ENCODE measurements at regions not wholly inside any gene's neighbourhood (a gene's known extent, or its start where the extent isn't known, plus 50 kb on each side); places are given as distances from the start of the nearest gene placed in this dataset.
A peak's percentile ranks its signal among the peaks of the same experiment; 100 is the strongest.

GRCh38 chr6:1235825-1236224, 76.1 kb upstream of the FOXQ1 start:
- DNase-seq (ENCODE audit: low read depth, low spot score) = no peak
- in situ Hi-C loops (cut with HindIII; ENCODE audit: low pct_unique_long_range_greater_than_20kb, low sequenced_read_pairs) = loop anchor here (25.0 kb wide), 1 partner anchor 126 kb away; no protein-coding TSS in a partner anchor

GRCh38 chr6:1233924-1234323, 78.0 kb upstream of the FOXQ1 start:
- in situ Hi-C loops (cut with HindIII; ENCODE audit: low pct_unique_long_range_greater_than_20kb, low sequenced_read_pairs) = loop anchor here (25.0 kb wide), 1 partner anchor 128 kb away; no protein-coding TSS in a partner anchor
- DNase-seq (ENCODE audit: low read depth, low spot score) = no peak

- in situ Hi-C loops (cut with HindIII; ENCODE audit: low pct_unique_long_range_greater_than_20kb, low sequenced_read_pairs) = loop anchor here (25.0 kb wide), 1 partner anchor 130 kb away; no protein-coding TSS in a partner anchor
- no peak for DNase-seq (ENCODE audit: low read depth, low spot score)
Measured at GRCh38 chr6:1232578-1232977, 79.3 kb upstream of the FOXQ1 start.

GRCh38 chr6:1231941-1232340, 80.0 kb upstream of the FOXQ1 start:
- no peak for DNase-seq (ENCODE audit: low read depth, low spot score)
- in situ Hi-C loops (cut with HindIII; ENCODE audit: low pct_unique_long_range_greater_than_20kb, low sequenced_read_pairs) = loop anchor here (25.0 kb wide), 1 partner anchor 130 kb away; no protein-coding TSS in a partner anchor

GRCh38 chr6:1230689-1231605, 81.0 kb upstream of the FOXQ1 start:
- no peak for DNase-seq (ENCODE audit: low read depth, low spot score)
- in situ Hi-C loops (cut with HindIII; ENCODE audit: low pct_unique_long_range_greater_than_20kb, low sequenced_read_pairs) = loop anchor here (25.0 kb wide), 1 partner anchor 131 kb away; no protein-coding TSS in a partner anchor

- DNase-seq (ENCODE audit: low read depth, low spot score) = no peak
- in situ Hi-C loops (cut with HindIII; ENCODE audit: low pct_unique_long_range_greater_than_20kb, low sequenced_read_pairs) = loop anchor here (25.0 kb wide), 1 partner anchor 132 kb away; no protein-coding TSS in a partner anchor
Measured at GRCh38 chr6:1230281-1230680, 81.6 kb upstream of the FOXQ1 start.

GRCh38 chr6:1229808-1230207, 82.1 kb upstream of the FOXQ1 start:
- no peak for DNase-seq (ENCODE audit: low read depth, low spot score)
- in situ Hi-C loops (cut with HindIII; ENCODE audit: low pct_unique_long_range_greater_than_20kb, low sequenced_read_pairs) = loop anchor here (25.0 kb wide), 1 partner anchor 132 kb away; no protein-coding TSS in a partner anchor

GRCh38 chr6:1229301-1229700, 82.6 kb upstream of the FOXQ1 start:
- in situ Hi-C loops (cut with HindIII; ENCODE audit: low pct_unique_long_range_greater_than_20kb, low sequenced_read_pairs) = loop anchor here (25.0 kb wide), 1 partner anchor 133 kb away; no protein-coding TSS in a partner anchor
- DNase-seq (ENCODE audit: low read depth, low spot score) = no peak

GRCh38 chr6:1228754-1229191, 83.1 kb upstream of the FOXQ1 start:
- in situ Hi-C loops (cut with HindIII; ENCODE audit: low pct_unique_long_range_greater_than_20kb, low sequenced_read_pairs) = loop anchor here (25.0 kb wide), 1 partner anchor 134 kb away; no protein-coding TSS in a partner anchor

GRCh38 chr6:1227935-1228753, 83.8 kb upstream of the FOXQ1 start:
- in situ Hi-C loops (cut with HindIII; ENCODE audit: low pct_unique_long_range_greater_than_20kb, low sequenced_read_pairs) = loop anchor here (25.0 kb wide), 1 partner anchor 134 kb away; no protein-coding TSS in a partner anchor
- DNase-seq (ENCODE audit: low read depth, low spot score) = no peak

More at GRCh38 chr6:1228754-1229191, 83.1 kb upstream of the FOXQ1 start:
- DNase-seq (ENCODE audit: low read depth, low spot score) = no peak

- in situ Hi-C loops (cut with HindIII; ENCODE audit: low pct_unique_long_range_greater_than_20kb, low sequenced_read_pairs) = loop anchor here (25.0 kb wide), 1 partner anchor 135 kb away; no protein-coding TSS in a partner anchor
- no peak for DNase-seq (ENCODE audit: low read depth, low spot score)
Measured at GRCh38 chr6:1227600-1227934, 84.3 kb upstream of the FOXQ1 start.

GRCh38 chr6:1226277-1227099, 85.4 kb upstream of the FOXQ1 start:
- DNase-seq (ENCODE audit: low read depth, low spot score) = no peak
- in situ Hi-C loops (cut with HindIII; ENCODE audit: low pct_unique_long_range_greater_than_20kb, low sequenced_read_pairs) = loop anchor here (25.0 kb wide), 1 partner anchor 136 kb away; no protein-coding TSS in a partner anchor

- no peak for DNase-seq (ENCODE audit: low read depth, low spot score)
- in situ Hi-C loops (cut with HindIII; ENCODE audit: low pct_unique_long_range_greater_than_20kb, low sequenced_read_pairs) = no loop called here
Measured at GRCh38 chr6:1224514-1224913, 87.4 kb upstream of the FOXQ1 start.

- peak; percentile 41 for DNase-seq (ENCODE audit: low read depth, low spot score)
- in situ Hi-C loops (cut with HindIII; ENCODE audit: low pct_unique_long_range_greater_than_20kb, low sequenced_read_pairs) = no loop called here
Measured at GRCh38 chr6:1222728-1223595, 88.9 kb upstream of the FOXQ1 start.

GRCh38 chr6:1217396-1217795, 94.5 kb upstream of the FOXQ1 start:
- in situ Hi-C loops (cut with HindIII; ENCODE audit: low pct_unique_long_range_greater_than_20kb, low sequenced_read_pairs) = no loop called here
- no peak for DNase-seq (ENCODE audit: low read depth, low spot score)

GRCh38 chr6:1216488-1216974, 95.4 kb upstream of the FOXQ1 start:
- no peak for DNase-seq (ENCODE audit: low read depth, low spot score)
- in situ Hi-C loops (cut with HindIII; ENCODE audit: low pct_unique_long_range_greater_than_20kb, low sequenced_read_pairs) = no loop called here
